ENCODE measurements at regions not wholly inside any gene's neighbourhood (a gene's known extent, or its start where the extent isn't known, plus 50 kb on each side); places are given as distances from the start of the nearest gene placed in this dataset.

GRCh38 chr5:51746023-51746422 is 362.8 kb downstream of the ISL1 start:
- Histone ChIP-seq H3K9me2 (replicated peaks; ENCODE audit: low read depth, low read length) (no peaks in the 10 kb centered on the region), H3K4me1 (ENCODE audit: insufficient read depth, low read length, poor library complexity, severe bottlenecking) (peaks cover 12% of the 10 kb centered on the region), H4K20me1 (ENCODE audit: insufficient read depth, low read length, poor library complexity, severe bottlenecking) (no peaks in the 10 kb centered on the region), H3K4me3 (ENCODE audit: low read length, poor library complexity, severe bottlenecking) (no peak overlapping the region), H3K36me3 (ENCODE audit: insufficient read depth, low read length) (no peaks in the 10 kb centered on the region), H2AFZ (ENCODE audit: low read length) (no peak overlapping the region), H3F3A (ENCODE audit: low read depth) (no peaks in the 10 kb centered on the region), H3K9ac (ENCODE audit: low read depth, low read length, poor library complexity, severe bottlenecking) (no peak overlapping the region), H3K4me2 (ENCODE audit: low read depth, low read length, poor library complexity, severe bottlenecking) (no peak overlapping the region), H3K9me3 (ENCODE audit: insufficient read depth, low read depth, low read length) (peaks cover 9% of the 10 kb centered on the region; the same call in 1 of the 2 replicates), H3K27me3 (ENCODE audit: insufficient read depth, low read length, poor library complexity, severe bottlenecking) (no peaks in the 10 kb centered on the region), H3K79me2 (ENCODE audit: insufficient read depth, low read length) (no peaks in the 10 kb centered on the region)
- TF ChIP-seq CTCF (conservative IDR thresholded peaks at IDR 0.05; ENCODE audit: low read length): no peak

- Histone ChIP-seq H3K4me2 (ENCODE audit: low read depth, low read length, poor library complexity, severe bottlenecking) (no peak overlapping the region), H4K20me1 (ENCODE audit: insufficient read depth, low read length, poor library complexity, severe bottlenecking) (no peaks in the 10 kb centered on the region)
- TF ChIP-seq EZH2phosphoT487 (IDR thresholded peaks at IDR 0.05; ENCODE audit: borderline replicate concordance): no peak
- TF ChIP-seq CTCF (conservative IDR thresholded peaks at IDR 0.05; ENCODE audit: low read length): no peak
These were observed 365.4 kb downstream of the ISL1 start for GRCh38 chr5:51748647-51749046.

More at GRCh38 chr5:51748647-51749046, 365.4 kb downstream of the ISL1 start:
- Histone ChIP-seq H3K9me3 (ENCODE audit: insufficient read depth, low read depth, low read length) (no peaks in the 10 kb centered on the region; the same call in 1 of the 2 replicates), H3K9me2 (replicated peaks; ENCODE audit: low read depth, low read length) (no peaks in the 10 kb centered on the region), H3K4me1 (ENCODE audit: insufficient read depth, low read length, poor library complexity, severe bottlenecking) (peaks cover 12% of the 10 kb centered on the region), H2AFZ (ENCODE audit: low read length) (no peak overlapping the region), H3K79me2 (ENCODE audit: insufficient read depth, low read length) (no peaks in the 10 kb centered on the region), H3K27me3 (ENCODE audit: insufficient read depth, low read length, poor library complexity, severe bottlenecking) (no peaks in the 10 kb centered on the region), H3K9ac (ENCODE audit: low read depth, low read length, poor library complexity, severe bottlenecking) (no peak overlapping the region), H3F3A (ENCODE audit: low read depth) (no peaks in the 10 kb centered on the region), H3K4me3 (ENCODE audit: low read length, poor library complexity, severe bottlenecking) (no peak overlapping the region), H3K36me3 (ENCODE audit: insufficient read depth, low read length) (no peaks in the 10 kb centered on the region)

Data from Loucy (cell line).